ENCODE measurements at regions not wholly inside any gene's neighbourhood (a gene's known extent, or its start where the extent isn't known, plus 50 kb on each side); places are given as distances from the start of the nearest gene placed in this dataset.

DNA sequence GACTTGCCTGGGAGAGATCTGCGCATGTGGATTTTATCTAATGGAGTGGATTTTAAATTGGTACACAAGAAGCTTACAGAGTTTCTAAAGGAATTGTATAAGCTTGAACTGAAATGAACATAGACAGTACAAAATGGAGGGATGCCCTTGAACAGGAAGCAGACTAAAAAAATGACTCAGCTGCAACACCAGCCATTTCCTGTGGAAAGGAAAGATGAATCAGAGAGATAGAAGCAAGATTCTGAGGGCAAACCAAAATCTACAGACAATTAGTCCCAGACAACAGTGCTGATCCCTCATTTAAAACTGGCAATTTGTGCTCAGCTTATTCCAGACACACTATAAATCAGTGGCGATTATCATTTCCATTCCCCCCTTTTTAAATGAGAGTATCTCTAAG lies 114.6 kb upstream of the TCF21 start:
- Histone ChIP-seq H3K9me3 (ENCODE audit: control insufficient read depth in 4 of 4, insufficient read depth in 3 of 4, low read length in 3 of 4) (no peaks in the 10 kb centered on the region), H3K4me3 (no peak overlapping the region), H3K27ac (ENCODE audit: low read depth in 1 of 2, low read length in 1 of 2) (no peak overlapping the region), H3K36me3 (ENCODE audit: control insufficient read depth in 4 of 4, insufficient read depth in 4 of 4, low read length in 4 of 4) (no peaks in the 10 kb centered on the region), H3K27me3 (ENCODE audit: control insufficient read depth in 3 of 3, insufficient read depth in 3 of 3, low read length in 2 of 3) (no peaks in the 10 kb centered on the region), H3K9ac (ENCODE audit: insufficient read depth in 1 of 2, low read length in 2 of 2) (no peak overlapping the region), H3K4me1 (ENCODE audit: control insufficient read depth in 5 of 5, insufficient read depth in 5 of 5, low read length in 5 of 5) (peaks cover 0 to 52% (median 0%) of the 10 kb centered on the region in 5 donors)
- WGBS, 2 donors, result 93 to 100% methylated on average over 2 of the region's 2 CpGs
- ATAC-seq (ENCODE audit: insufficient read depth, low FRiP score), result no peak
- no peak for TF ChIP-seq CTCF (IDR thresholded peaks at IDR 0.05; ENCODE audit: control extremely low read depth, extremely low read depth)
- DNase-seq, result no peak

DNA sequence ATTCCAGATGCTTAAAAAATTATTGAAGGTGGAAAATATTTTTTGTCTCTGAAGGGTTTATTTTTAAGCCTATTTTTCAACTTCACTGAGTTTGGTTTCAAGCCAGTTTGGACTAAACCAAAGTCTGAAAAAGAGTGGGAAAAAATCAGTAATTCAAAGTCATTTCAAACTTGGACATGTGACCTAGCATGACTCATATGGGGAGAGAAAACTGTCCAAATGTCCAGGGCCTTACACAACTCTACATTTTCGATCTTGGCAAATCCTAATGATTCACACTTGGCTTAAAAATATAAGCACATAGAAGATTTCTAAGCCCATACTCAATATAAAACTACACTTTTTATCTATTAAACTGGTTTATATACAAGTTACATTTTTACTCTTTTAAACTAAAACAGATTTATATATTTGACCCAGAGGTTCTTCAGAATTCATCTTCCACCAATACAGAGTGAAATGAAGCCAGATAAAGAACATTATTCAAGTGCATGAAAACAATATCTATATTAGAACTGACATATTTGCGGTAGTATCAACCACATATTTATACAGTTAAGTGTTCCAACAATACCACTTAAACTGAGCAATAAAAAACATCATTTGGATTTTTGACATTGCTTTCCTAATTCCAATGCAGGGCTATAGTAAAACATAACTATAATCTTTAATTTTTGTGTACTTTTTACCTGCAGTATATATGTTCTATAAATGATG lies 110.3 kb upstream of the TCF21 start:
- Histone ChIP-seq H3K27ac (ENCODE audit: low read depth in 1 of 2, low read length in 1 of 2) (no peak overlapping the region), H3K9ac (ENCODE audit: insufficient read depth in 1 of 2, low read length in 2 of 2) (no peak overlapping the region), H3K9me3 (ENCODE audit: control insufficient read depth in 4 of 4, insufficient read depth in 3 of 4, low read length in 3 of 4) (no peaks in the 10 kb centered on the region), H3K4me3 (no peak overlapping the region), H3K27me3 (ENCODE audit: control insufficient read depth in 3 of 3, insufficient read depth in 3 of 3, low read length in 2 of 3) (no peaks in the 10 kb centered on the region), H3K4me1 (ENCODE audit: control insufficient read depth in 5 of 5, insufficient read depth in 5 of 5, low read length in 5 of 5) (peaks cover 0 to 26% (median 5%) of the 10 kb centered on the region in 5 donors), H3K36me3 (ENCODE audit: control insufficient read depth in 4 of 4, insufficient read depth in 4 of 4, low read length in 4 of 4) (no peaks in the 10 kb centered on the region)
- ATAC-seq (ENCODE audit: insufficient read depth, low FRiP score), result no peak
- DNase-seq, result peak in 2 of 3 donors; percentile 68 to 87
- WGBS, 2 donors, result 67 to 78% methylated on average over 2 of the region's 2 CpGs
- TF ChIP-seq CTCF (IDR thresholded peaks at IDR 0.05; ENCODE audit: control extremely low read depth, extremely low read depth), result no peak

- H3K9me3 ChIP-seq (ENCODE audit: control insufficient read depth in 4 of 4, insufficient read depth in 3 of 4, low read length in 3 of 4), result no peaks in the 10 kb centered on the region
- WGBS, 2 donors, result 92% methylated on average over 2 of the region's 2 CpGs
- no peak overlapping the region for H3K4me3 ChIP-seq
- no peaks in the 10 kb centered on the region for H3K27me3 ChIP-seq (ENCODE audit: control insufficient read depth in 3 of 3, insufficient read depth in 3 of 3, low read length in 2 of 3)
- H3K36me3 ChIP-seq (ENCODE audit: control insufficient read depth in 4 of 4, insufficient read depth in 4 of 4, low read length in 4 of 4), result no peaks in the 10 kb centered on the region
- DNase-seq (no peak), ATAC-seq (ENCODE audit: insufficient read depth, low FRiP score) (no peak)
- no peak for TF ChIP-seq CTCF (IDR thresholded peaks at IDR 0.05; ENCODE audit: control extremely low read depth, extremely low read depth)
- no peak overlapping the region for H3K9ac ChIP-seq (ENCODE audit: insufficient read depth in 1 of 2, low read length in 2 of 2)
- no peak overlapping the region for H3K27ac ChIP-seq (ENCODE audit: low read depth in 1 of 2, low read length in 1 of 2)
- H3K4me1 ChIP-seq (ENCODE audit: control insufficient read depth in 5 of 5, insufficient read depth in 5 of 5, low read length in 5 of 5), result peaks cover 0 to 26% (median 5%) of the 10 kb centered on the region in 5 donors
Observed at GRCh38 chr6:133779916-133780695, 108.8 kb upstream of the TCF21 start.

Measured in lung (tissue), 11 donors.